Transverse colon (tissue), 3 donors: ENCODE measurements at regions not wholly inside any gene's neighbourhood (a gene's known extent, or its start where the extent isn't known, plus 50 kb on each side); places are given as distances from the start of the nearest gene placed in this dataset.

Experiments
- EP300 ChIP-seq: sonication (generic); formaldehyde crosslinking; IDR thresholded peaks from one replicate; pipeline ENCODE4 v1.6.1; 2017; ENCODE audit warnings: antibody characterized with exemption, low read depth
- TF ChIP-seq, protein P1 (sequence below), 5 experiments: fragments of 200-600 bp in 3 of 5; fragments of 450-650 bp in 2 of 5; sonication (generic) in 3 of 5; IDR thresholded peaks; 1 replicate in 2 of 5; 2 replicates in 3 of 5; pipeline ENCODE4 v1.5.1; 2016 to 2017; ENCODE audit warnings: antibody characterized with exemption in 5 of 5, inconsistent platforms in 3 of 5, mild to moderate bottlenecking in 2 of 5, moderate library complexity in 1 of 5

DNA sequence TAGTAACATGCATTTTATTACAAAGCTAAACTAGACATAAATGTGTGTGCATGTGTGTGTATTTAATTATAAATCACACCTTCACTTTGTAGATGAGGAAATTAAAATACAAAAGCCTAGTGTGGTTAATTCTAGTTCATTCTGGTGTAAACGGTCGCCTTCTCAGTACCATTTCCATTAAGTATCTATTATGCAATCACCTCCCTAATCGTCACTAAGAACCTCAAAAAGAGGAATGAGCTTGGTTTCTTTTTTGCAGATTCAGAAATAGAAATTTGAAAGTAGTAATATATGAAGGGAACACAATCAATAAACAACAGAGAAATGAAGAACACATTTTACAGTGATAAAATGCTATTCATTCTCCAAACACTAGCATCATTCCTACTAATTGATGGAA, 233.2 kb downstream of the ZBBX start:
- no peak for TF ChIP-seq EP300
- TF ChIP-seq, protein P1, sequence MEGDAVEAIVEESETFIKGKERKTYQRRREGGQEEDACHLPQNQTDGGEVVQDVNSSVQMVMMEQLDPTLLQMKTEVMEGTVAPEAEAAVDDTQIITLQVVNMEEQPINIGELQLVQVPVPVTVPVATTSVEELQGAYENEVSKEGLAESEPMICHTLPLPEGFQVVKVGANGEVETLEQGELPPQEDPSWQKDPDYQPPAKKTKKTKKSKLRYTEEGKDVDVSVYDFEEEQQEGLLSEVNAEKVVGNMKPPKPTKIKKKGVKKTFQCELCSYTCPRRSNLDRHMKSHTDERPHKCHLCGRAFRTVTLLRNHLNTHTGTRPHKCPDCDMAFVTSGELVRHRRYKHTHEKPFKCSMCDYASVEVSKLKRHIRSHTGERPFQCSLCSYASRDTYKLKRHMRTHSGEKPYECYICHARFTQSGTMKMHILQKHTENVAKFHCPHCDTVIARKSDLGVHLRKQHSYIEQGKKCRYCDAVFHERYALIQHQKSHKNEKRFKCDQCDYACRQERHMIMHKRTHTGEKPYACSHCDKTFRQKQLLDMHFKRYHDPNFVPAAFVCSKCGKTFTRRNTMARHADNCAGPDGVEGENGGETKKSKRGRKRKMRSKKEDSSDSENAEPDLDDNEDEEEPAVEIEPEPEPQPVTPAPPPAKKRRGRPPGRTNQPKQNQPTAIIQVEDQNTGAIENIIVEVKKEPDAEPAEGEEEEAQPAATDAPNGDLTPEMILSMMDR (IDR thresholded peaks at IDR 0.05) = no peak
